HCT116 (cell line): ENCODE measurements at regions not wholly inside any gene's neighbourhood (a gene's known extent, or its start where the extent isn't known, plus 50 kb on each side); places are given as distances from the start of the nearest gene placed in this dataset.

Experiments used
- ATAC-seq: fragments of 200-7000 bp; cut with Tn5 transposase; 2 replicates; pipeline ENCODE4 v1.9.1; 2020; ENCODE audit warnings: mild to moderate bottlenecking, moderate library complexity
- BruUV-seq: library from RNA; stranded (reverse); fragments of 400-500 nt; replicated peaks from 2 replicates; lab custom pipeline; 2021; lab: Mats Ljungman, UMichigan
- CTCF ChIA-PET: fragments of 300-600 bp; sonication (Branson Sonifier 250); formaldehyde crosslinking; loops from one replicate; lab custom pipeline; 2021; ENCODE audit warnings: antibody characterized with exemption; lab: Charles Lee
- POLR2A ChIA-PET: fragments of 300-600, 350-600 bp; sonication (Branson Sonifier 250); formaldehyde crosslinking; loops from one replicate; lab custom pipeline; 2021; ENCODE audit warnings: antibody characterized with exemption; lab: Charles Lee
- RAD21 ChIA-PET, 2 experiments: fragments of 300-600 bp; sonication (Branson Sonifier 250); formaldehyde crosslinking; loops; one replicate each; lab custom pipeline; 2023; ENCODE audit warnings: low total read pairs in 2 of 2; ENCODE audit not compliant: uncharacterized antibody in 2 of 2, unreplicated experiment in 2 of 2, low non-redundant PET in 1 of 2; lab: Charles Lee
- DNase-seq: peaks from one replicate; pipeline ENCODE4 v3.0.0-alpha.2; 2010; ENCODE audit warnings: low read depth, low spot score
- H2AFZ ChIP-seq: fragments of 200-600 bp; shearing (Covaris generic), sonication (generic); 2 replicates; pipeline ENCODE4 v1.6.1; 2017; ENCODE audit warnings: low read depth, mixed run types, mixed read lengths, antibody characterized with exemption, low read length; ENCODE audit not compliant: poor library complexity, severe bottlenecking
- H3K27ac ChIP-seq: 2 replicates; pipeline ENCODE4 v1.5.1; 2012; ENCODE audit warnings: low read depth, low read length
- H3K27me3 ChIP-seq: fragments of 200-600 bp; sonication (generic); 2 replicates; pipeline ENCODE4 v1.6.1; 2016; ENCODE audit warnings: mixed run types, low read length, mixed read lengths; ENCODE audit not compliant: insufficient read depth
- H3K36me3 ChIP-seq, 2 experiments: fragments of 200-500 bp in 1 of 2; fragments of 200-600 bp in 1 of 2; sonication (Bioruptor generic) in 1 of 2; sonication (generic) in 1 of 2; 2 replicates each; pipeline versions ENCODE4 v1.5.1 to v1.6.1; 2014 to 2016; ENCODE audit warnings: low read length in 2 of 2, inconsistent platforms in 1 of 2, mixed read lengths in 1 of 2, mixed run types in 1 of 2; ENCODE audit not compliant: insufficient read depth in 2 of 2, control insufficient read depth in 1 of 2
- H3K4me1 ChIP-seq, 2 experiments: fragments of 200-600 bp in 1 of 2; sonication (generic) in 1 of 2; 2 replicates each; pipeline versions ENCODE4 v1.5.1 to v1.6.1; 2012 to 2017; ENCODE audit warnings: low read length in 2 of 2, inconsistent platforms in 1 of 2, mild to moderate bottlenecking in 1 of 2, mixed read lengths in 1 of 2, mixed run types in 1 of 2, moderate library complexity in 1 of 2; ENCODE audit not compliant: insufficient read depth in 2 of 2, control insufficient read depth in 1 of 2
- H3K4me2 ChIP-seq: fragments of 200-600 bp; sonication (generic); 2 replicates; pipeline ENCODE4 v1.6.1; 2017; ENCODE audit warnings: mixed run types, low read length, mixed read lengths
- H3K4me3 ChIP-seq, 2 experiments: fragments of 200-600 bp in 1 of 2; sonication (generic) in 1 of 2; replicated peaks in 1 of 2; 2 replicates each; pipeline ENCODE4 v1.5.1; 2011 to 2016; ENCODE audit warnings: low read length in 2 of 2, control low read depth in 1 of 2, low read depth in 1 of 2, mild to moderate bottlenecking in 1 of 2, mixed read lengths in 1 of 2, mixed run types in 1 of 2
- H3K79me2 ChIP-seq: fragments of 200-600 bp; sonication (generic); 2 replicates; pipeline ENCODE4 v1.6.1; 2017; ENCODE audit warnings: mild to moderate bottlenecking, mixed run types, low read length, moderate library complexity, mixed read lengths; ENCODE audit not compliant: insufficient read depth
- H3K9ac ChIP-seq: fragments of 200-600 bp; sonication (generic); 2 replicates; pipeline ENCODE4 v1.6.1; 2016; ENCODE audit warnings: low read length, mixed read lengths
- H3K9me2 ChIP-seq: fragments of 200-600 bp; sonication (generic), shearing (Covaris generic); 2 replicates; pipeline ENCODE4 v1.6.1; 2017; ENCODE audit warnings: mixed run types, mild to moderate bottlenecking, moderate library complexity; ENCODE audit not compliant: insufficient read depth
- H3K9me3 ChIP-seq, 2 experiments: fragments of 200-500 bp in 1 of 2; fragments of 200-600 bp in 1 of 2; sonication (Bioruptor generic) in 1 of 2; sonication (generic) in 1 of 2; 2 replicates each; pipeline ENCODE4 v1.6.1; 2014 to 2017; ENCODE audit warnings: low read length in 2 of 2, mixed read lengths in 2 of 2, inconsistent platforms in 1 of 2, low read depth in 1 of 2, mild to moderate bottlenecking in 1 of 2, mixed run types in 1 of 2, moderate library complexity in 1 of 2; ENCODE audit not compliant: control insufficient read depth in 1 of 2, insufficient read depth in 1 of 2
- H4K20me1 ChIP-seq: fragments of 200-600 bp; sonication (generic), shearing (Covaris generic); 2 replicates; pipeline ENCODE4 v1.6.1; 2017; ENCODE audit warnings: mixed run types, mild to moderate bottlenecking, moderate library complexity; ENCODE audit not compliant: insufficient read depth
- CBX3 ChIP-seq: IDR thresholded peaks from 2 replicates; pipeline ENCODE4 v1.6.1; 2012; ENCODE audit warnings: low read depth
- CEBPB ChIP-seq: IDR thresholded peaks from 2 replicates; pipeline ENCODE4 v1.6.1; 2012; ENCODE audit warnings: low read depth
- EGR1 ChIP-seq: IDR thresholded peaks from 2 replicates; pipeline ENCODE4 v1.6.1; 2012; ENCODE audit warnings: low read depth
- ELF1 ChIP-seq: IDR thresholded peaks from 2 replicates; pipeline ENCODE4 v1.6.1; 2012; ENCODE audit warnings: low read depth, borderline replicate concordance
- EZH2phosphoT487 ChIP-seq: fragments of 200-600 bp; IDR thresholded peaks from 2 replicates; pipeline ENCODE4 v1.6.1; 2018; ENCODE audit warnings: antibody characterized with exemption, borderline replicate concordance
- FOSL1 ChIP-seq: IDR thresholded peaks from 2 replicates; pipeline ENCODE4 v1.6.1; 2012; ENCODE audit warnings: low read depth
- JUND ChIP-seq: IDR thresholded peaks from 2 replicates; pipeline ENCODE4 v1.6.1; 2012
- MAX ChIP-seq: IDR thresholded peaks from 2 replicates; pipeline ENCODE4 v1.6.1; 2012
- RAD21 ChIP-seq: IDR thresholded peaks from 2 replicates; pipeline ENCODE4 v1.6.1; 2012; ENCODE audit warnings: low read depth, mild to moderate bottlenecking
- SIN3A ChIP-seq: IDR thresholded peaks from 2 replicates; pipeline ENCODE4 v1.6.1; 2012; ENCODE audit warnings: low read depth
- SP1 ChIP-seq: IDR thresholded peaks from 2 replicates; pipeline ENCODE4 v1.6.1; 2012; ENCODE audit warnings: low read depth
- SRF ChIP-seq: IDR thresholded peaks from 2 replicates; pipeline ENCODE4 v1.6.1; 2012; ENCODE audit warnings: low read depth
- TCF7L2 ChIP-seq: IDR thresholded peaks from 2 replicates; pipeline ENCODE4 v1.7.0; 2011; ENCODE audit warnings: borderline replicate concordance, inconsistent platforms; ENCODE audit not compliant: insufficient read depth, insufficient read length; ENCODE audit errors: extremely low read depth
- YY1 ChIP-seq: IDR thresholded peaks from 2 replicates; pipeline ENCODE4 v1.6.1; 2011; ENCODE audit warnings: low read length, low read depth, moderate library complexity, mild to moderate bottlenecking; ENCODE audit not compliant: insufficient replicate concordance; ENCODE audit errors: extremely low read depth
- ZBTB33 ChIP-seq: IDR thresholded peaks from 2 replicates; pipeline ENCODE4 v1.6.1; 2011; ENCODE audit warnings: mild to moderate bottlenecking, low read length, moderate library complexity; ENCODE audit not compliant: insufficient replicate concordance; ENCODE audit errors: extremely low read depth
- ZFX ChIP-seq: fragments of 450-650 bp; IDR thresholded peaks from 2 replicates; pipeline ENCODE4 v1.6.1; 2017
- ZNF274 ChIP-seq: fragments of 200-500 bp; sonication (Bioruptor generic); IDR thresholded peaks from 2 replicates; pipeline ENCODE4 v1.6.1; 2014; ENCODE audit warnings: mild to moderate bottlenecking, low read depth, low read length, inconsistent platforms
- intact Hi-C: fragments of 100-400 bp; cut with micrococcal nuclease; formaldehyde crosslinking; loops from 2 replicates; pipeline ENCODE4 v1.10.0; 2022
- TF ChIP-seq, protein P1 (sequence below): IDR thresholded peaks from 2 replicates; pipeline ENCODE4 v1.6.1; 2012

- Histone ChIP-seq H3K27me3 (no peaks in the 10 kb centered on the region), H3K4me1 (no peaks in the 10 kb centered on the region), H3K79me2 (no peaks in the 10 kb centered on the region), H3K4me3 (no peak overlapping the region), H3K9ac (no peak overlapping the region), H2AFZ (no peak overlapping the region), H3K9me3 (no peaks in the 10 kb centered on the region), H3K4me2 (no peak overlapping the region), H3K9me2 (no peaks in the 10 kb centered on the region), H4K20me1 (no peaks in the 10 kb centered on the region), H3K36me3 (no peaks in the 10 kb centered on the region), H3K27ac (no peak overlapping the region)
- ATAC-seq (no peak), DNase-seq (no peak)
- ChIA-PET RAD21 (no interaction called here), CTCF (no interaction called here), POLR2A (no interaction called here)
- TF ChIP-seq TCF7L2 (no peak), EZH2phosphoT487 (no peak), SRF (no peak), YY1 (no peak), ZFX (no peak), ZBTB33 (no peak), JUND (no peak)
- intact Hi-C loops, result no loop called here
- no TSS peak for BruUV-seq
Observed at GRCh38 chr13:76644906-76645305, 241.3 kb downstream of the KCTD12 start.

DNA sequence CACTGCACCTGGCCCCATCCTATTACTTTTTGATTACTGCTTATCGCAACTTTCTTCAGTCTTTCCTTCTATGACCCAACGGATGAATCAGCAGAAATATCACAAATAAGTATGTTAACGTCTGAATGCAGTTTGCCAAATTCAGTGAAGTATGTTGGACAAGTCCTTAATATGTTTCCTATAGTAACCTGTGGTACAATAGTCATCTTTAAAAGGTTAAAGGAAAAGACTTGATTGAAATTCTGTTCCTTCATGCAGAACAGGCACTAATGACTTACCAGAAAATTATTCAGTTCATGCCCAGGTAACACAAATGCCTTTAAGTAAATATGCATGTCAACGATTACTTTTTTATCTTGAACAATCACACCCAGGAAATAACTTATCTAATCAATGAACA lies 242.6 kb downstream of the KCTD12 start:
- POLR2A ChIA-PET, result no interaction called here
- CTCF ChIA-PET, result no interaction called here
- Histone ChIP-seq H3K4me2 (no peak overlapping the region), H4K20me1 (no peaks in the 10 kb centered on the region), H3K79me2 (no peaks in the 10 kb centered on the region), H3K9me2 (no peaks in the 10 kb centered on the region), H3K4me1 (no peaks in the 10 kb centered on the region), H3K36me3 (no peaks in the 10 kb centered on the region), H2AFZ (no peak overlapping the region), H3K9ac (no peak overlapping the region), H3K27me3 (no peaks in the 10 kb centered on the region), H3K9me3 (no peaks in the 10 kb centered on the region), H3K27ac (no peak overlapping the region), H3K4me3 (no peak overlapping the region)
- intact Hi-C loops, result no loop called here
- BruUV-seq, result no TSS peak
- DNase-seq (no peak), ATAC-seq (no peak)
- RAD21 ChIA-PET, result no interaction called here
- TF ChIP-seq ZBTB33 (no peak), MAX (no peak), SP1 (no peak), RAD21 (no peak), ZNF274 (no peak), EGR1 (no peak), YY1 (no peak), CEBPB (no peak), FOSL1 (no peak), CBX3 (no peak), ELF1 (no peak), SIN3A (no peak), EZH2phosphoT487 (no peak)
- TF ChIP-seq, protein P1, sequence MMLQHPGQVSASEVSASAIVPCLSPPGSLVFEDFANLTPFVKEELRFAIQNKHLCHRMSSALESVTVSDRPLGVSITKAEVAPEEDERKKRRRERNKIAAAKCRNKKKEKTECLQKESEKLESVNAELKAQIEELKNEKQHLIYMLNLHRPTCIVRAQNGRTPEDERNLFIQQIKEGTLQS, result no peak
